Neural cell (in vitro differentiated cells): ENCODE measurements at regions not wholly inside any gene's neighbourhood (a gene's known extent, or its start where the extent isn't known, plus 50 kb on each side); places are given as distances from the start of the nearest gene placed in this dataset.

ENCODE experiments used
- H2AFZ ChIP-seq: fragments of 200-600, 300-800 bp; sonication (generic), shearing (Covaris generic); 2 replicates; pipeline ENCODE4 v1.6.0; 2014; ENCODE audit warnings: low read depth, mild to moderate bottlenecking, antibody characterized with exemption, low read length, moderate library complexity
- H3F3A ChIP-seq: fragments of 200-600 bp; shearing (Covaris generic); 2 replicates; pipeline ENCODE4 v1.6.1; 2016; ENCODE audit warnings: mild to moderate bottlenecking, moderate library complexity, mixed read lengths, antibody characterized with exemption, low read length; ENCODE audit not compliant: insufficient read depth, poor library complexity, severe bottlenecking
- H3K27ac ChIP-seq: fragments of 200-600, 300-800 bp; sonication (generic), shearing (Covaris generic); 2 replicates; pipeline ENCODE4 v1.5.1; 2014; ENCODE audit warnings: mild to moderate bottlenecking, low read length, moderate library complexity
- H3K27me3 ChIP-seq: fragments of 300-800, 200-600 bp; sonication (generic), shearing (Covaris generic); 2 replicates; pipeline ENCODE4 v1.6.0; 2014; ENCODE audit warnings: mild to moderate bottlenecking, low read depth, low read length, moderate library complexity; ENCODE audit not compliant: insufficient read depth
- H3K36me3 ChIP-seq: fragments of 300-800, 200-600 bp; sonication (generic), shearing (Covaris generic); 2 replicates; pipeline ENCODE4 v1.5.1; 2014; ENCODE audit warnings: mild to moderate bottlenecking, antibody characterized with exemption, low read length, moderate library complexity; ENCODE audit not compliant: insufficient read depth
- H3K4me2 ChIP-seq: fragments of 300-800, 200-600 bp; sonication (generic), shearing (Covaris generic); 2 replicates; pipeline ENCODE4 v1.6.0; 2014; ENCODE audit warnings: mild to moderate bottlenecking, low read length
- H3K4me3 ChIP-seq: fragments of 300-800, 200-600 bp; sonication (generic), shearing (Covaris generic); 2 replicates; pipeline ENCODE4 v1.5.1; 2014; ENCODE audit warnings: mild to moderate bottlenecking, low read length, moderate library complexity
- H3K79me2 ChIP-seq: fragments of 200-600 bp; shearing (Covaris generic); replicated peaks from 2 replicates; pipeline ENCODE4 v1.6.0; 2014; ENCODE audit warnings: mild to moderate bottlenecking, low read length, moderate library complexity; ENCODE audit not compliant: insufficient read depth
- H3K9ac ChIP-seq: fragments of 300-800, 200-600 bp; sonication (generic), shearing (Covaris generic); 2 replicates; pipeline ENCODE4 v1.6.1; 2016; ENCODE audit warnings: mild to moderate bottlenecking, low read length, mixed read lengths
- H3K9me2 ChIP-seq: fragments of 200-600 bp; shearing (Covaris generic); 2 replicates; pipeline ENCODE4 v1.6.1; 2016; ENCODE audit warnings: mild to moderate bottlenecking, low read length, mixed read lengths; ENCODE audit not compliant: insufficient read depth
- H3K9me3 ChIP-seq: fragments of 200-600, 300-800 bp; sonication (generic), shearing (Covaris generic); 2 replicates; pipeline ENCODE4 v1.6.1; 2016; ENCODE audit warnings: mild to moderate bottlenecking, mixed run types, low read length, moderate library complexity, mixed read lengths
- H4K20me1 ChIP-seq: fragments of 200-600 bp; shearing (Covaris generic); 2 replicates; pipeline ENCODE4 v1.6.1; 2016; ENCODE audit warnings: mild to moderate bottlenecking, mixed run types; ENCODE audit not compliant: insufficient read depth
- EP300 ChIP-seq: fragments of 450-650 bp; conservative IDR thresholded peaks from 2 replicates; pipeline ENCODE4 v1.6.1; 2014; ENCODE audit warnings: antibody characterized with exemption, mild to moderate bottlenecking, moderate library complexity; ENCODE audit not compliant: poor library complexity, severe bottlenecking
- EZH2 ChIP-seq: fragments of 200-600, 300-800 bp; shearing (Covaris generic), sonication (generic); IDR thresholded peaks from 2 replicates; pipeline ENCODE4 v1.6.1; 2014; ENCODE audit warnings: antibody characterized with exemption, low read length, borderline replicate concordance, mild to moderate bottlenecking; ENCODE audit not compliant: insufficient read depth, poor library complexity, severe bottlenecking
- MXI1 ChIP-seq: fragments of 450-650 bp; conservative IDR thresholded peaks from 2 replicates; pipeline ENCODE4 v1.6.1; 2014; ENCODE audit warnings: antibody characterized with exemption, mild to moderate bottlenecking; ENCODE audit not compliant: poor library complexity, severe bottlenecking
- POLR2AphosphoS5 ChIP-seq: IDR thresholded peaks from 2 replicates; pipeline ENCODE4 v1.6.1; 2012
- RAD21 ChIP-seq: fragments of 450-650 bp; conservative IDR thresholded peaks from 2 replicates; pipeline ENCODE4 v1.6.1; 2014; ENCODE audit warnings: antibody characterized with exemption, mild to moderate bottlenecking, moderate library complexity
- SMC3 ChIP-seq: fragments of 450-650 bp; conservative IDR thresholded peaks from 2 replicates; pipeline ENCODE4 v1.6.1; 2014; ENCODE audit warnings: antibody characterized with exemption, mild to moderate bottlenecking, moderate library complexity; ENCODE audit not compliant: poor library complexity
- TAF1 ChIP-seq: IDR thresholded peaks from 2 replicates; pipeline ENCODE4 v1.6.1; 2012; ENCODE audit warnings: low read depth
- TF ChIP-seq, protein P1 (sequence below): IDR thresholded peaks from 2 replicates; pipeline ENCODE4 v1.6.1; 2012; ENCODE audit warnings: borderline replicate concordance
- TF ChIP-seq, protein P2 (sequence below): fragments of 450-650 bp; IDR thresholded peaks from 2 replicates; pipeline ENCODE4 v1.5.1; 2014; ENCODE audit warnings: antibody characterized with exemption, mild to moderate bottlenecking, moderate library complexity; ENCODE audit not compliant: poor library complexity, severe bottlenecking

DNA sequence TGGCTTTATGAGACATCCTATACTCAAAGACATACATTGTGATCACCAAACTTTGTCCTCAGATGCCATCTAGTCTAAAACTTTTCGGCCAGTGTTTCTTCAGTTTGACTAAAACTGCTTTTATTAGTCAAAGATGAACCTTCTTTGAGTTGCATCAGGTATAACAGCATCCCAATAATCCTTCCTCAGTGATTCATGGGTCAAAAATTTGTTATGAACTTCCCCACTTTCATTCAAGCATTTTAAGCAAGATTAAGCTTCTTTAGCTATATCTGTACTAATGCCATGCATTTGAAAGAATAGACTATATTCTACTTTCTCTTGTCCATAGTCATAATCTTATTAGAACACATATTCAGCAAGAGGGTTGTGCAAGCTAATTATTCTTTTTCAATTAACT is 1070.4 kb upstream of the ADGRL3 start:
- Histone ChIP-seq H4K20me1 (no peaks in the 10 kb centered on the region), H3K27me3 (no peaks in the 10 kb centered on the region), H3F3A (no peaks in the 10 kb centered on the region), H2AFZ (no peak overlapping the region), H3K79me2 (no peaks in the 10 kb centered on the region), H3K4me2 (no peak overlapping the region), H3K27ac (no peak overlapping the region), H3K4me3 (no peak overlapping the region), H3K9me2 (no peaks in the 10 kb centered on the region), H3K9me3 (no peaks in the 10 kb centered on the region), H3K36me3 (no peaks in the 10 kb centered on the region), H3K9ac (no peak overlapping the region)
- TF ChIP-seq MXI1: no peak
- no peak for TF ChIP-seq SMC3
- no peak for TF ChIP-seq RAD21

- no peak overlapping the region for H3K4me2 ChIP-seq
- H3K79me2 ChIP-seq: no peaks in the 10 kb centered on the region
- H3K9me2 ChIP-seq: no peaks in the 10 kb centered on the region
- no peaks in the 10 kb centered on the region for H3K9me3 ChIP-seq
- TF ChIP-seq MXI1: no peak
- TF ChIP-seq POLR2AphosphoS5: no peak
- TF ChIP-seq, protein P1, sequence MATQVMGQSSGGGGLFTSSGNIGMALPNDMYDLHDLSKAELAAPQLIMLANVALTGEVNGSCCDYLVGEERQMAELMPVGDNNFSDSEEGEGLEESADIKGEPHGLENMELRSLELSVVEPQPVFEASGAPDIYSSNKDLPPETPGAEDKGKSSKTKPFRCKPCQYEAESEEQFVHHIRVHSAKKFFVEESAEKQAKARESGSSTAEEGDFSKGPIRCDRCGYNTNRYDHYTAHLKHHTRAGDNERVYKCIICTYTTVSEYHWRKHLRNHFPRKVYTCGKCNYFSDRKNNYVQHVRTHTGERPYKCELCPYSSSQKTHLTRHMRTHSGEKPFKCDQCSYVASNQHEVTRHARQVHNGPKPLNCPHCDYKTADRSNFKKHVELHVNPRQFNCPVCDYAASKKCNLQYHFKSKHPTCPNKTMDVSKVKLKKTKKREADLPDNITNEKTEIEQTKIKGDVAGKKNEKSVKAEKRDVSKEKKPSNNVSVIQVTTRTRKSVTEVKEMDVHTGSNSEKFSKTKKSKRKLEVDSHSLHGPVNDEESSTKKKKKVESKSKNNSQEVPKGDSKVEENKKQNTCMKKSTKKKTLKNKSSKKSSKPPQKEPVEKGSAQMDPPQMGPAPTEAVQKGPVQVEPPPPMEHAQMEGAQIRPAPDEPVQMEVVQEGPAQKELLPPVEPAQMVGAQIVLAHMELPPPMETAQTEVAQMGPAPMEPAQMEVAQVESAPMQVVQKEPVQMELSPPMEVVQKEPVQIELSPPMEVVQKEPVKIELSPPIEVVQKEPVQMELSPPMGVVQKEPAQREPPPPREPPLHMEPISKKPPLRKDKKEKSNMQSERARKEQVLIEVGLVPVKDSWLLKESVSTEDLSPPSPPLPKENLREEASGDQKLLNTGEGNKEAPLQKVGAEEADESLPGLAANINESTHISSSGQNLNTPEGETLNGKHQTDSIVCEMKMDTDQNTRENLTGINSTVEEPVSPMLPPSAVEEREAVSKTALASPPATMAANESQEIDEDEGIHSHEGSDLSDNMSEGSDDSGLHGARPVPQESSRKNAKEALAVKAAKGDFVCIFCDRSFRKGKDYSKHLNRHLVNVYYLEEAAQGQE: no peak
- TF ChIP-seq RAD21: no peak
- no peak for TF ChIP-seq SMC3
- no peak for TF ChIP-seq TAF1
- no peak for TF ChIP-seq EZH2
- TF ChIP-seq, protein P2, sequence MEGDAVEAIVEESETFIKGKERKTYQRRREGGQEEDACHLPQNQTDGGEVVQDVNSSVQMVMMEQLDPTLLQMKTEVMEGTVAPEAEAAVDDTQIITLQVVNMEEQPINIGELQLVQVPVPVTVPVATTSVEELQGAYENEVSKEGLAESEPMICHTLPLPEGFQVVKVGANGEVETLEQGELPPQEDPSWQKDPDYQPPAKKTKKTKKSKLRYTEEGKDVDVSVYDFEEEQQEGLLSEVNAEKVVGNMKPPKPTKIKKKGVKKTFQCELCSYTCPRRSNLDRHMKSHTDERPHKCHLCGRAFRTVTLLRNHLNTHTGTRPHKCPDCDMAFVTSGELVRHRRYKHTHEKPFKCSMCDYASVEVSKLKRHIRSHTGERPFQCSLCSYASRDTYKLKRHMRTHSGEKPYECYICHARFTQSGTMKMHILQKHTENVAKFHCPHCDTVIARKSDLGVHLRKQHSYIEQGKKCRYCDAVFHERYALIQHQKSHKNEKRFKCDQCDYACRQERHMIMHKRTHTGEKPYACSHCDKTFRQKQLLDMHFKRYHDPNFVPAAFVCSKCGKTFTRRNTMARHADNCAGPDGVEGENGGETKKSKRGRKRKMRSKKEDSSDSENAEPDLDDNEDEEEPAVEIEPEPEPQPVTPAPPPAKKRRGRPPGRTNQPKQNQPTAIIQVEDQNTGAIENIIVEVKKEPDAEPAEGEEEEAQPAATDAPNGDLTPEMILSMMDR: no peak
- no peak for TF ChIP-seq EP300
- no peaks in the 10 kb centered on the region for H3K27me3 ChIP-seq
- H3K4me3 ChIP-seq: no peak overlapping the region
- no peaks in the 10 kb centered on the region for H3F3A ChIP-seq
- H4K20me1 ChIP-seq: no peaks in the 10 kb centered on the region
- H3K9ac ChIP-seq: no peak overlapping the region
- H3K27ac ChIP-seq: no peak overlapping the region
- H2AFZ ChIP-seq: no peak overlapping the region
- H3K36me3 ChIP-seq: no peaks in the 10 kb centered on the region
Measured at GRCh38 chr4:60133375-60133774, 1066.8 kb upstream of the ADGRL3 start.

DNA sequence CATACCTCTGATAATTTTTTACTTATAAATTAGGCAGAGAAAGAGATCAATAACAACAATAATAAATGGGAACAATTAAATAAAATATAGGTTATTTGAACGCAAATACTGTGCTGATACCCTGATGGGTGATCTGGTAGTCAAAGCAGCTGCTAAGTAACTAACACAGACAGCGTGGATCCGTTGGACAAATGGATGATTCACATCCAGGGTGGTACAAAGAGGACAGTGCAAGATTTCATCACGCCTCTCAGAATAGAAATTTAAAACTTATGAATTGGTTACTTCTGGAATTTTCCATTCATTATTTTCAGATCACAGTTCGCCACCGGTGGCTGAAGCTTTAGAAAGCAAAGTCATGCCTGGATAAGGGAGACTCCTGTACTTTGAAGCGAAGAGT is 1066.0 kb upstream of the ADGRL3 start:
- Histone ChIP-seq H3K4me2 (no peak overlapping the region), H3K4me3 (no peak overlapping the region), H2AFZ (no peak overlapping the region), H4K20me1 (no peaks in the 10 kb centered on the region), H3F3A (no peaks in the 10 kb centered on the region), H3K79me2 (no peaks in the 10 kb centered on the region), H3K9ac (no peak overlapping the region), H3K27ac (no peak overlapping the region), H3K36me3 (no peaks in the 10 kb centered on the region), H3K27me3 (no peaks in the 10 kb centered on the region), H3K9me2 (no peaks in the 10 kb centered on the region), H3K9me3 (no peaks in the 10 kb centered on the region)
- TF ChIP-seq, protein P2: no peak
- TF ChIP-seq EZH2 (no peak), EP300 (no peak), TAF1 (no peak)
